ENCODE measurements at regions not wholly inside any gene's neighbourhood (a gene's known extent, or its start where the extent isn't known, plus 50 kb on each side); places are given as distances from the start of the nearest gene placed in this dataset.
A peak's percentile ranks its signal among the peaks of the same experiment; 100 is the strongest.

- DNase-seq (ENCODE audit: low read depth): no peak
- TF ChIP-seq MYC (IDR thresholded peaks at IDR 0.05; ENCODE audit: low read depth, low read length): no peak
- no peak for TF ChIP-seq MAX (IDR thresholded peaks at IDR 0.05; ENCODE audit: low read depth, low read length)
- TF ChIP-seq CTCF (IDR thresholded peaks at IDR 0.05; ENCODE audit: low read depth, low read length): no peak
- no peak for TF ChIP-seq POLR2A (IDR thresholded peaks at IDR 0.05; ENCODE audit: extremely low read depth, insufficient read length)
- H3K4me3 ChIP-seq (ENCODE audit: low read depth, low read length): no peak overlapping the region
Measured at GRCh38 chr15:70344666-70345065, 246.9 kb upstream of the TLE3 start.

GRCh38 chr15:70343961-70344621 lies 246.4 kb upstream of the TLE3 start:
- H3K4me3 ChIP-seq (ENCODE audit: low read depth, low read length): no peak overlapping the region
- TF ChIP-seq CTCF (IDR thresholded peaks at IDR 0.05; ENCODE audit: low read depth, low read length) (no peak), MAX (IDR thresholded peaks at IDR 0.05; ENCODE audit: low read depth, low read length) (no peak), MYC (IDR thresholded peaks at IDR 0.05; ENCODE audit: low read depth, low read length) (no peak), POLR2A (IDR thresholded peaks at IDR 0.05; ENCODE audit: extremely low read depth, insufficient read length) (no peak)
- no peak for DNase-seq (ENCODE audit: low read depth)

GRCh38 chr15:70342554-70343548 lies 245.1 kb upstream of the TLE3 start:
- TF ChIP-seq MAX (IDR thresholded peaks at IDR 0.05; ENCODE audit: low read depth, low read length): no peak
- no peak for TF ChIP-seq MYC (IDR thresholded peaks at IDR 0.05; ENCODE audit: low read depth, low read length)
- no peak for TF ChIP-seq CTCF (IDR thresholded peaks at IDR 0.05; ENCODE audit: low read depth, low read length)
- TF ChIP-seq POLR2A (IDR thresholded peaks at IDR 0.05; ENCODE audit: extremely low read depth, insufficient read length): no peak
- DNase-seq (ENCODE audit: low read depth): no peak
- H3K4me3 ChIP-seq (ENCODE audit: low read depth, low read length): no peak overlapping the region

- no peak overlapping the region for H3K4me3 ChIP-seq (ENCODE audit: low read depth, low read length)
- TF ChIP-seq MAX (IDR thresholded peaks at IDR 0.05; ENCODE audit: low read depth, low read length) (no peak), MYC (IDR thresholded peaks at IDR 0.05; ENCODE audit: low read depth, low read length) (no peak), POLR2A (IDR thresholded peaks at IDR 0.05; ENCODE audit: extremely low read depth, insufficient read length) (no peak), CTCF (IDR thresholded peaks at IDR 0.05; ENCODE audit: low read depth, low read length) (no peak)
- DNase-seq (ENCODE audit: low read depth): peak; percentile 30
Measured at GRCh38 chr15:70342141-70342540, 244.4 kb upstream of the TLE3 start.

- DNase-seq (ENCODE audit: low read depth): no peak
- H3K4me3 ChIP-seq (ENCODE audit: low read depth, low read length): no peak overlapping the region
- TF ChIP-seq CTCF (IDR thresholded peaks at IDR 0.05; ENCODE audit: low read depth, low read length) (no peak), POLR2A (IDR thresholded peaks at IDR 0.05; ENCODE audit: extremely low read depth, insufficient read length) (no peak), MAX (IDR thresholded peaks at IDR 0.05; ENCODE audit: low read depth, low read length) (no peak), MYC (IDR thresholded peaks at IDR 0.05; ENCODE audit: low read depth, low read length) (no peak)
Measured at GRCh38 chr15:70341566-70341965, 243.8 kb upstream of the TLE3 start.
